ENCODE measurements at regions not wholly inside any gene's neighbourhood (a gene's known extent, or its start where the extent isn't known, plus 50 kb on each side); places are given as distances from the start of the nearest gene placed in this dataset.
A peak's percentile ranks its signal among the peaks of the same experiment; 100 is the strongest.
"Not testable (repeated sequence)": the region's sequence is repeated elsewhere in the genome, so short reads cannot be mapped to it uniquely, and the experiment has no call there.

DNA sequence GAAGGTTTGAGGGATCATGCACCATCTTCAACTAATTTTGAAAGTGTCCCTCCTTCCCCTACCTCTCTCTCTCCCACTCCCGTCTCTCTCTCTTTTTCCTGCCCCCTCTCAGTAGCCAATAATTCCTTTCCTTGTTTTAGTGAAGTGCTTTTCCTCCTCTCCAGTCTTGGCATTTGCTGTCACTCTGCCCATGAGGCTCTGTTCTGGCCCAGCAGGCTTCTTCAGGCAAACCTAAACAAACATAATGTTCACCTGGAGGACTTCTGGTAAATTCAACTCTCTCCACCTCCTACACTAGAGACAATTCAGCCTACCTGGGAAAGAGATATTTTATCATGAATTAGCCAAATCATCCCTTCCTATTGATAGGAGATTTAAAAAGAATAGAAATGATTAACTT lies 86.6 kb upstream of the ADRA1D start:
- intact Hi-C loops (cut with DNase I), result no loop called here
- no peak for DNase-seq

GRCh38 chr20:4332121-4332860 lies 83.2 kb upstream of the ADRA1D start:
- no peak for DNase-seq
- intact Hi-C loops (cut with DNase I), result no loop called here

GRCh38 chr20:4330011-4330410 lies 80.9 kb upstream of the ADRA1D start:
- DNase-seq, result no peak
- intact Hi-C loops (cut with DNase I), result no loop called here

DNA sequence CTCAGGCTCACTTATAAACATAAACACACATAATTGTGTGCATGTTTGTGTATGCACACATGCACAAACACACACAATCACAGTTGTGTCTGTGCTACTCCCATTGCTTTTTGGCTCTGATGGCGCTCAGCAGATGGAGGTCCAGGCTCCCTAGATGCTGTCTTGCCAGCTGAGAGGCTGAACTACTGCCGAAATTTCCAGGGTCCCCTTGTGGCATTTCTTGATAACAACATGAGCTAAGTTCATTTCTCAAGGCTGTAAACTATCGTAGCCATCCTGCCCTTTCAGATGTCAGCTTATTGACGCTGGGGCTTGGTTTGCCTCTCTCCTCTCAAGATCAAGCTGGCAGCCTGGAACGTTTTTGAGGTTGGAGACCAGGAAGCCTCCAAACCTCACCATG lies 80.1 kb upstream of the ADRA1D start:
- no peak for DNase-seq
- intact Hi-C loops (cut with DNase I), result no loop called here

GRCh38 chr20:4328541-4328940 lies 79.5 kb upstream of the ADRA1D start:
- intact Hi-C loops (cut with DNase I), result no loop called here
- DNase-seq, result no peak

DNA sequence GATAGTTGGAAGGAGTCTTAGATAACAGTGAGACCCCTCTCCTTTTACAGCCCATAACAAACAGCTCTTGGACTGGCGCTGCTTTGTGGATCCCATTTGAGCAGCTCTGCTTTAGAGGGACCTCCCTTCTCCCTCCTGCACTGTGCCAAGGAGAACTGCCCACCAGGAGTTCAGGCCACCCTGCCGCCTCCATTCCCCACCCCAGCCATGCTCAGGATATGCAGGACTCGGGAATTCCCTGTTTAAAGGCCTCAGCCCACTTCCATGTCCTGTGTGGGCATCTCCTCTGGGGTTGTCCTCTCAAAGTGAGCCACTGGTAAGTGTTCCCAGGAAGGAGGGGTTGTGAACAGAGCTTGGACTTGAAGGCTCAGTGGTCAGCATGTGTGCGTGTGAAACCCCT lies 78.9 kb upstream of the ADRA1D start:
- intact Hi-C loops (cut with DNase I), result no loop called here
- no peak for DNase-seq

- intact Hi-C loops (cut with DNase I), result no loop called here
- DNase-seq, result no peak
Measured at GRCh38 chr20:4326195-4327065, 77.3 kb upstream of the ADRA1D start.

- intact Hi-C loops (cut with DNase I), result no loop called here
- no peak for DNase-seq
Measured at GRCh38 chr20:4325548-4326187, 76.6 kb upstream of the ADRA1D start.

GRCh38 chr20:4324611-4325243 lies 75.6 kb upstream of the ADRA1D start:
- intact Hi-C loops (cut with DNase I), result no loop called here
- no peak for DNase-seq

GRCh38 chr20:4322499-4322898 lies 73.4 kb upstream of the ADRA1D start:
- DNase-seq, result no peak
- intact Hi-C loops (cut with DNase I), result no loop called here

DNA sequence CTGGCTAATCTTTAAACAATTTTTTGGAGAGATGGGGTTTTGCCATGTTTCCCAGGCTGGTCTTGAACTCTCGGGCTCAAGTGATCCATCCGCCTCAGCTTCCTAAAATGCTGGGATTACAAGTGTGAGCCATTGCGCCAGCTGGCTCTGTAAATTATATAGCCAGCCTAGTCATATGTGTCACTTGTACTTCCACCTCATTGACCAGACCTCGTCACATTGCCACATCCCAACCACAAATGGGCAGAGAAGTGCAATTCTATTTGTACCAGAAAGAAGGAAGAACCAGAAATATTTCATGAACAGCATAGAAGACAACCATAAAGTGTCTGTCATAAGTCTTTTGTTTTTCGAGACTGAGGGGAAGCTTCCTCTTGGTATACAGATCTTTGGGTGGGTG lies 71.2 kb upstream of the ADRA1D start:
- DNase-seq, result no peak
- intact Hi-C loops (cut with DNase I), result no loop called here

- no peak for DNase-seq
- intact Hi-C loops (cut with DNase I), result no loop called here
Measured at GRCh38 chr20:4318891-4319290, 69.8 kb upstream of the ADRA1D start.

DNA sequence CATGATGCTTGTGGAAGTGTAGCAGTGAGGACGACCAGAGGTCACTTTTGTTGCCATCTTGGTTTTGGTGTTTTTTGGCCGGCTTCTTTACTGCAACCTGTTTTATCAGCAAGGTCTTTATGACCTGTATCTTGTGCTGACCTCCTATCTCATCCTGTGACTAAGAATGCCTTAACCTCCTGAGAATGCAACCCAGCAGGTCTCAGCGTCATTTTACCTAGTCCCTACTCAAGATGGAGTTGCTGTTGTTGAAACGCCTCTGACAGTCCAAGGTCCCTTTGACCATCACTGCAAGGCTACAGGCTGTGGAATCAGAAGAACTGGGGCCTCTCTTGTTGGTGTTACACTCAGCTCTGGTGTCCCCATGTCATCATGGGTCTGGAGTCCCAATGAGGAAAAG lies 61.5 kb upstream of the ADRA1D start:
- DNase-seq; intact Hi-C loops (cut with DNase I): not testable (repeated sequence)

GRCh38 chr20:4306206-4306605 lies 57.1 kb upstream of the ADRA1D start:
- intact Hi-C loops (cut with DNase I), result no loop called here
- no peak for DNase-seq

DNA sequence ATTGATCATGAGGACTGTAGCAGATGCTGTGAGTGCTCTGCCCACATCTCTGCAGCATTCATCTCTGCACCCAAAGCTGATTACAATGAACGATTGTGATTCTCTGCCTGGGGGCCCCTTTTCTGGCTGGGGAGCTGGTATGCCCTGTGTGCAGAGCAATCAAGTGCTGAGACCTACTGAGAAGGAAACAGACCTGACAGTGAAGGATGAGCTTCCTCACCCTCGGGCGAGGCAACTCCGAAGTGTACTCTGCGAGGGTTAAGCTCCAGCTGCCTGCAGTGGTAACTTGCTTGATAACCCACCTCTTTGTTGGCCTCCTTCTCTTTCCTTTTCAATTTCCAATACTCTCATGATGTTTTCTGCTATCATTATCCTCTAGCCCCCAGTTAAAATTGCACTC lies 56.0 kb upstream of the ADRA1D start:
- intact Hi-C loops (cut with DNase I), result no loop called here
- no peak for DNase-seq

DNA sequence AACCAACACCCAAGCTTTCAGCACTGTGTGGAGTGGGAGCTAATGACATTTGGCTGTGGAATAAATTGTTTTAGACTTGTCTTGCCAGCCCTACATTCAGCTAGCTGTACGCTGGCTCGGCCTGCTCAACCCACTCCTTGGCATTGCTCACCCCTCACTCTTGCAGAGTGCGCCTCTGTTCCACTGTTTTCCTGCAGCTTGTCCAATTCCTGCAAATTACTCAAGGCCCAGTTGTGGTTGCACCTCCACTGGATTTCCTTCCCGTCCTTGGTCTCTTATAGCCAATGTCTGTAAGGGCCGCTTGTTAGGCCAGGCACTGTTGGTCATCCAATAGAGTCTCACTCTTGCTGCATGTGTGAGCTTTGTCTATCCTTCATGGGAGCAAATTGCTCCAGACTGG lies 55.5 kb upstream of the ADRA1D start:
- peak in 19 of 42 donors; percentile 5 to 69 (median 32) for DNase-seq
- intact Hi-C loops (cut with DNase I), result no loop called here

DNA sequence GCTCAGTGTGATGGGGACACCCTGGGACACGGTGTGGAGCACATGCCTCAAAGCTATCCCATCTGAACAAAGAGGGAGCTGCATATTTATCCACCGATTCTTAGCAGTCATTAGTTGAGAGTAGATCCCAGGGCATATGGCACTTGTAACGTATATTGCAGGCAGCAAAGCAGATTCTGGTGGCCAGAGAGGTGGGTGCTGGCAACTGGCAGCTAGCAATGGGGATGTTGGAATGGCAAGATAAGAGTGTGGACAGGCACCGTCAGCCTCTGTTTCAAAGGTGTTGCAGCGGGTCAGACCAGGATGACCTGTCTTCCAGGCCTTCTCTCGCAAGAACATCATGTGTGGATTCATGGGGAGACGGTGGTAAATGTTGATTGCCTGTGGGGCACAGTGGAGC lies 54.0 kb upstream of the ADRA1D start:
- no peak for DNase-seq
- intact Hi-C loops (cut with DNase I), result no loop called here

DNA sequence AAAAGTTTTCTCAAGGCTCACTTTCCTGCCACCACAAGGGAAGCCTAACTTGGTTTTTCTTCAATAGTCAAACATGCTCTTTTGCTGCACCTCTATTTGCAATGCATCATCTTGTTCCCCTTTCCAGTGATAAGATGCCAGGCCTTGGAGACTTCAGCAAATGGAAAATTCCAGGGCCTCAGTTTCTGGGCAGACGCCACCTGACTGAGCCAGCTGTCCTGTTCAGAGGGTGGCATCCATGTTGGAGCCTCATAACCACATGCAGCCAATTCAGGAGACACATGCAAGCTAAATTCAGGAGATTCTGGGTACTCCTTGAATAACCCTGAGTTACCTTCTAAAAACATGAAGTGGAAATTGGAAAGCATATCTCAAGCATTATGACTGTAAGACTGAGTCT lies 51.8 kb upstream of the ADRA1D start:
- intact Hi-C loops (cut with DNase I), result no loop called here
- DNase-seq, result no peak

- no peak for DNase-seq
- intact Hi-C loops (cut with DNase I), result no loop called here
Measured at GRCh38 chr20:4300401-4300800, 51.3 kb upstream of the ADRA1D start.

GRCh38 chr20:4299773-4300172 lies 50.7 kb upstream of the ADRA1D start:
- no peak for DNase-seq
- intact Hi-C loops (cut with DNase I), result no loop called here

All from head of caudate nucleus (tissue), 42 donors.